ENCODE measurements at regions not wholly inside any gene's neighbourhood (a gene's known extent, or its start where the extent isn't known, plus 50 kb on each side); places are given as distances from the start of the nearest gene placed in this dataset.

DNA sequence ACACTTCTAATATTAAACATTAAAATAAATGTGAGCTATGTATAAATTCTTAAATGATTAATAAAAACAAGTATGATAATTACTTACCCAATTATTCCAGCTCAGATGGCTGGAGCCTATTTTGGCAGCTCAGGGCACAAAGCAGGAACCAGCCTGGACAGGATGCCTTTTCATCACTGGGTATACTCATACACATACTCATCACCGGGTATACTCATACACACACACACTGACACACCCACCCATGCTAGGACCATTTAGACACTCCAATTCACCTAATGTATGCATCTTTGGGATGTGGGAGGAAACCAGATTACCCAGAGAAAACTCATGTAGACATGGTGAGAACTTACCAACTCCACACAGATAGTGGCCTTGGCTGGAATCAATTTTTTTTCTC lies 57.9 kb upstream of the CNOT2 start:
- Histone ChIP-seq H3K4me1 (no peaks in the 10 kb centered on the region), H3K9me3 (no peaks in the 10 kb centered on the region), H3K4me3 (no peak overlapping the region), H3K27me3 (ENCODE audit: insufficient read depth in 3 of 3, low read length in 2 of 3) (no peaks in the 10 kb centered on the region), H3K27ac (no peak overlapping the region), H3K36me3 (ENCODE audit: insufficient read depth in 1 of 2, low read depth in 1 of 2) (no peaks in the 10 kb centered on the region)
- no peak for DNase-seq
- TF ChIP-seq CTCF (IDR thresholded peaks at IDR 0.05), result no peak
- intact Hi-C loops (cut with DNase I), result no loop called here
- no peak for ATAC-seq
- 89 to 92% (median 91%) methylated on average over 1 of the region's 1 CpG for WGBS, 3 donors

DNA sequence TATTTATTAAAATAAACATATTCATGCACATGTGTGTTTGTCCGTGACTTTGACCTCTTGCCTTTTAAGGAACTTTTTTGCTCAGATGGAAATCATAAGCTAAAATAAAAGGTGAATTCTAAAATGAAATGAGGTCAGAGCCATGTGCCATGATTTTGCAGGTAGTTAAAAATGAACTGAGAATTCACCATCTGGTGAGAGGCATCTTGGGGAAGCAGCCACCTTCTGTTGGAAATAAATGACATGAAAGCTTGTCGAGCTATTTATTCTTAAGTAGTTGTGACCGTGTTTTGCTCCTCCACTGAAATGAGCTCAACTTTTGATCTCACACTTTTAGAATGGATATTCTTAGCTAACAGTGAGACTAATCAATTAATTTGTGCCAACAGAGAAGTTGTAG lies 56.8 kb upstream of the CNOT2 start:
- ATAC-seq, result no peak
- DNase-seq, result no peak
- H3K4me3 ChIP-seq, result no peak overlapping the region
- H3K36me3 ChIP-seq (ENCODE audit: insufficient read depth in 1 of 2, low read depth in 1 of 2), result no peaks in the 10 kb centered on the region
- no peaks in the 10 kb centered on the region for H3K27me3 ChIP-seq (ENCODE audit: insufficient read depth in 3 of 3, low read length in 2 of 3)
- intact Hi-C loops (cut with DNase I), result no loop called here
- 49 to 65% (median 49%) methylated on average over 3 of the region's 3 CpGs for WGBS, 3 donors
- no peaks in the 10 kb centered on the region for H3K9me3 ChIP-seq
- H3K27ac ChIP-seq, result no peak overlapping the region
- no peaks in the 10 kb centered on the region for H3K4me1 ChIP-seq
- no peak for TF ChIP-seq CTCF (IDR thresholded peaks at IDR 0.05)

GRCh38 chr12:70190262-70191010 lies 52.8 kb upstream of the CNOT2 start:
- ATAC-seq, result no peak
- no peak for TF ChIP-seq CTCF (IDR thresholded peaks at IDR 0.05)
- Histone ChIP-seq H3K4me3 (no peak overlapping the region), H3K27me3 (ENCODE audit: insufficient read depth in 3 of 3, low read length in 2 of 3) (no peaks in the 10 kb centered on the region), H3K9me3 (no peaks in the 10 kb centered on the region), H3K27ac (no peak overlapping the region), H3K4me1 (no peaks in the 10 kb centered on the region), H3K36me3 (ENCODE audit: insufficient read depth in 1 of 2, low read depth in 1 of 2) (no peaks in the 10 kb centered on the region)
- DNase-seq, result no peak
- 78 to 89% (median 79%) methylated on average over 1 of the region's 1 CpG for WGBS, 3 donors
- intact Hi-C loops (cut with DNase I), result no loop called here
